LNCaP clone FGC (cell line): ENCODE measurements at regions not wholly inside any gene's neighbourhood (a gene's known extent, or its start where the extent isn't known, plus 50 kb on each side); places are given as distances from the start of the nearest gene placed in this dataset.

ENCODE experiments used
- DNase-seq: peaks from one replicate; pipeline ENCODE4 v3.0.0-alpha.2; 2011; ENCODE audit warnings: low read depth
- H3K4me3 ChIP-seq: 2 replicates; pipeline ENCODE4 v1.5.1; 2011; ENCODE audit warnings: mild to moderate bottlenecking, low read depth, low read length, control low read depth
- TF ChIP-seq, protein P1 (sequence below): IDR thresholded peaks from 2 replicates; pipeline ENCODE4 v1.5.1; 2012; ENCODE audit warnings: mild to moderate bottlenecking; ENCODE audit not compliant: control insufficient read depth, insufficient read depth; ENCODE audit errors: extremely low read depth

DNA sequence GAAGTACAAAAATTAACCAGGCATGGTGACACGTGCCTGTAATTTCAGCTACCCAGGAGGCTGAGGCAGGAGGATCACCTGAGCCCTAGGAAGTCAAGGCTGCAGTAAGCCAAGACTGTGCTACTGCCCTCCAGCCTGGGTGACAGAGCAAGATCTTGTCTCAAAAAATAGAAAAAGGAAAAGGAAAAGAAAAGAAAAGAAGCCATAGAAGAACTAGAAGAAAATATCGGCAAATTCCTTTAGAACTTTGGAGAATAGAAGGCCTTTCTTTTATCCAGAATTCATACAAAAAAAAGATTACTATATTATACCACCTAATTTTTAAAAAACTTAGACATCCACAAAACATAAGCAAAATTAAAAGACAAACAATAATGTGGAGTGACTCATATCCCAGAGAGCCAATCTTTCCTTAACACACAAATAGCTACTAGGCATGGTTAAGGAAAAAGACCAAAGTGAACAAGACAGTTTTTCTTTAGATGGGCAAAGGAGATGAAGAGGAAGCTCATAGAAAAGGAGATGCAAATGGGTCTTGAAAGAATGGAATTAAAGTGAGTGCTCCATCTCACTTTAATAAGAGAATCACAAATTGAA is 251.1 kb upstream of the IRF2BP2 start:
- DNase-seq: no peak
- TF ChIP-seq, protein P1, sequence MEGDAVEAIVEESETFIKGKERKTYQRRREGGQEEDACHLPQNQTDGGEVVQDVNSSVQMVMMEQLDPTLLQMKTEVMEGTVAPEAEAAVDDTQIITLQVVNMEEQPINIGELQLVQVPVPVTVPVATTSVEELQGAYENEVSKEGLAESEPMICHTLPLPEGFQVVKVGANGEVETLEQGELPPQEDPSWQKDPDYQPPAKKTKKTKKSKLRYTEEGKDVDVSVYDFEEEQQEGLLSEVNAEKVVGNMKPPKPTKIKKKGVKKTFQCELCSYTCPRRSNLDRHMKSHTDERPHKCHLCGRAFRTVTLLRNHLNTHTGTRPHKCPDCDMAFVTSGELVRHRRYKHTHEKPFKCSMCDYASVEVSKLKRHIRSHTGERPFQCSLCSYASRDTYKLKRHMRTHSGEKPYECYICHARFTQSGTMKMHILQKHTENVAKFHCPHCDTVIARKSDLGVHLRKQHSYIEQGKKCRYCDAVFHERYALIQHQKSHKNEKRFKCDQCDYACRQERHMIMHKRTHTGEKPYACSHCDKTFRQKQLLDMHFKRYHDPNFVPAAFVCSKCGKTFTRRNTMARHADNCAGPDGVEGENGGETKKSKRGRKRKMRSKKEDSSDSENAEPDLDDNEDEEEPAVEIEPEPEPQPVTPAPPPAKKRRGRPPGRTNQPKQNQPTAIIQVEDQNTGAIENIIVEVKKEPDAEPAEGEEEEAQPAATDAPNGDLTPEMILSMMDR: no peak
- no peak overlapping the region for H3K4me3 ChIP-seq

DNA sequence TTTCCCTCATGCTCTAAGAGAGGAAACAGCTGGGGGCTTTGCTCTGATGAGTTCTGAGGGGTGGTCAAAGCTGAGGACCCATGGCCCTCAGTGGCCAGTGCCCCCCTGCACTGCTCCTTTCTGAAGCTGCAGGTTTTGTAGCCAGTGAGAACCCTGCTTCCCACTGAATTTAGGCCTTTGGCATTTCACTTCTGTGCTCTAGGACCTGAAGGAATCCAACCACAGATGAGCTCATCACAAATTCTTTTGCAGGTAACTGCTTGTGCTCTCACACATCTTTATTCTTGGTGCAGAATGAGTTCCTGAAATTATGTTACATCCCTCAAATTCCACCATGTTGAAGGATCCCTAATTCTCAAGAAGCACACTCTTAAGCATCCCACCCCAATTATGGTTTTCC is 248.7 kb upstream of the IRF2BP2 start:
- H3K4me3 ChIP-seq: no peak overlapping the region
- TF ChIP-seq, protein P1: no peak
- DNase-seq: no peak

DNA sequence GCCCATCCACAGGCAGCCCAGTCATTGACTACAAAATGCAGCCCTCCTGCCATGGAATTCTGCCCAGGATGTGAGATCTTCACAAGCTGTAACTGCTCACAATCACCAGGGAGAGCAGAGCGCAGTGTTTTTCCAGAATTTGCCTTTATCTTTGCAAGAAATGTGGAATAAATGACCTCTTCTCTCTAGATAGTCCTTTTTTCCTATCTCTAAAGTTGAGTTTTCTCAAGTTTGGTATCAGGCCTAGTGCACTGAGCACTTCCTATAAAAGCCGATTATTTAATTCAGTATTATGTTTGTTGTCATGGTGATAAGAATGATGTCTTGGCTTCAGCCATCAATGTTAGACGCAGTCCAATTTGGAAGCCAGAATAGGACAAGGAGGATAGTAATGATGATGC is 246.9 kb upstream of the IRF2BP2 start:
- H3K4me3 ChIP-seq: no peak overlapping the region
- DNase-seq: no peak
- TF ChIP-seq, protein P1: no peak

DNA sequence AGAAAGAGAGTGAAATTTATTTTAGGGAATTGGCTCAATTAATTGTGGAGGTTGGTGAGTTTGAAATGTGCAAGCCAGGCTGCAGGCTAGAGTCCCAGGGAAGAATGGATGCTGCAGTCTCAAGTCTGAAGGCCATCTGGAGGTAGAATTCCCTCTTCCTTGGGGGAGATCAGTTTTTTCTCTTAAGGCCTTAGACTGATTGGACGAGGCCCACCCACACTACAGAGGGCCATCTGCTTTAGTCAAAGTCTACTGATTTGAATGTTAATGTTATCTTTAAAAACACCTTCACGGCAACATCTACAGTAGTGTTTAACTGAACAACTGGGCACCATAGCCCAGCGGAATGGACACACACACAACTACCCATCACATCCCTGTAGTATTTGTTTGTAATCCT is 245.9 kb upstream of the IRF2BP2 start:
- TF ChIP-seq, protein P1: no peak
- no peak for DNase-seq
- no peak overlapping the region for H3K4me3 ChIP-seq

DNA sequence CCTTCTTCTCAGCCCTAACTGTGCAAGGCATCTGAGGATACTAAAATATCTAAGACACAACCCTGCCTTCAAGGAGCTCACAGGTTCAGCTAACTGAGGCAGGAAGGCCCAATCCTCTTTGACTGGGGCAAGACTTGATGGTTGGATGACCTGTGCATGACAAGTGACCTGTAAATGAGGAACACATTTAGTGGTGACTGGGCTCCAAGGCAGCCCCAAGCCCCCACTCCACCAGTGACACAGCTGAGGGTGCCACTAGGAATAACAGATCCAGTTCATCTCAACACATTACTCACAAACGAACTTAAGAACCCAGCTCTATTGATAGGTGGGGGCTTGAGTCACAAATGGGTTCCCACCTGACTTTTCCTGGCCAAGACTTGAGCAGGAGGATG is 244.7 kb upstream of the IRF2BP2 start:
- no peak for DNase-seq
- TF ChIP-seq, protein P1: no peak

DNA sequence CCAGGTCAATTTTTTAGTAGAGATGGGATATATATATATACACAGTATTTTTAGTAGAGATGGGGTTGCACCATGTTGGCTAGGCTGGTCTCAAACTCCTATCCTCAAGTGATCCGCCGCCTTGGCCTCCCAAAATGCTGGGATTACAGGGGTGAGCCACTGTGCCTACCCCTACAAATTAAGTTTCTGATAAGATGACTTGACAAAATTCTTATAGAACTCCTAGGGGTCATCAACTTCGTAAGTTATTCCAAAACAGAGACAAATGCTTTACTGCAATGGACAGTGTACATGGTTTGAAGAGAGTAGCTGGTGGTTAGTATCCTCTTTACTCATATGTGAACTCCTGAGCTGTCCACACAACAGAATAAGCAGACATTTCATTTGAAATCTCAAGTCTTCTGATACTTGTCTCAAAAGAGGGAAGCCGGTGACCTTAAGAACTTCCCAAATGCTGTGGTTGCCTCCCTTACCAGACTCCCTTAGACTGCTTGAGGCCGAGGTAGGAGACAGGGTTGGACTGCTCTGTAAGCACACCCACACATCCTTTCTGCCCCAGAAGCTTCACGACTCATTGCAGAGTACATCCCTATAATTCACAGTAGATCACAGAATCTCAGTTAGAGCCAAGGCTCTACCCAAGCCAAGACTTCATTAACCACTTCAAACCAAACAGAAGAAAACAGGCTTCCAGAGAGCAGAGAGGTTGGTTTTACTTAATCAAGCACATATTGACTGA is 244.1 kb upstream of the IRF2BP2 start:
- TF ChIP-seq, protein P1: no peak
- DNase-seq: no peak
- H3K4me3 ChIP-seq: no peak overlapping the region

More for the DNA sequence above, 244.7 kb upstream of the IRF2BP2 start:
- H3K4me3 ChIP-seq: no peak overlapping the region
